ENCODE measurements at regions not wholly inside any gene's neighbourhood (a gene's known extent, or its start where the extent isn't known, plus 50 kb on each side); places are given as distances from the start of the nearest gene placed in this dataset.

DNA sequence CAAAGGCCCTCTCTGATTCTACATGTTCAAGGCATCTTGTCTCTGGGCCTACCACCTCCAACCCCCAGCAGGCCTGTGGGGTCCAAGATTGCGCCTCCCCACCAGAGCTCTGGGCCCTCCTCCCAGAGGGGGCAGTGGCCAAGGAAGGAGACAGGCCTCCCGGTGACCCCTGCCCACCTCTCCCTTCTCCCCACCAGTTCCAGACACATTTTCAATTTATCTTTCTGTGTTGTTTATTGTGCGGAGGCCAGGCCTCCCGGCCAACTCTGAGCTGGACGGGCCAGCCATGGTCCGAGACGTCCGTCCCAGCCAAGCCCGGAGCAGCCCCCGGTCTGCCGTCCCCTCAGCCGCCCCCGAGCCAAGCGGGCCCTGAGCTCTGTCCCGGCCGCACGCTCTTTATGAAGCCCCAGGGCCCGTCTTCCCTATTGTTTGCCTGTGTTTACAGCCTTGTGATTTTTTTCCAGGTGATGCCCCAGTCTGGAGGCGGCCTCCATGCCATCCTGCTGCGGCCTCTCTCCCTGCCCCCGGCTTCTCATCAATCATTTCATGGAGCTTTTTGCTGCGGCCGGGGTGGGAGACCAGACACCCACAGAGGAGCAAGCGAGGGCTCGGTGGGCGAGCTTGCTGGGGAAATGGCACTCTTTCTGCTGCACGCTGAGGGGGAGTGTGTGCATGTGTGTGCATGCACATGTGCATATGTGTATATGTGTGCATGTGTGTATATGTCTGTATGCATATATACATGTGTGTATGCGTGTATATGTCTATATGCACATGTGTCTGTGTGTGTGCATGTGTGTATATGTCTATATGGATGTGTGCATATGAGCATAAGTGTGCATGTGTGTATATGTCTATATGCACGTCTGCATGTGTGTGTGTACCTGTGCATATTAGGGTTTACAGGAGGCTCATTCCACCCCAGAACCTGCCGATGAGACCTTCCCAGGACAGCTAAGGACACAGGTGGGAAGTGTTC is 52.7 kb upstream of the ELN start:
- no peak overlapping the region for H3K4me3 ChIP-seq (ENCODE audit: low read depth, low read length)
- H3K27me3 ChIP-seq (ENCODE audit: control insufficient read depth, insufficient read depth, low read length), result no peaks in the 10 kb centered on the region
- no peaks in the 10 kb centered on the region for H3K4me1 ChIP-seq (ENCODE audit: control insufficient read depth, insufficient read depth, low read length)
- H3K9me3 ChIP-seq (ENCODE audit: control insufficient read depth, insufficient read depth, low read length), result no peaks in the 10 kb centered on the region
- H3K36me3 ChIP-seq (ENCODE audit: control insufficient read depth, insufficient read depth, low read length), result no peaks in the 10 kb centered on the region
- H3K9ac ChIP-seq (ENCODE audit: low read depth, low read length), result no peak overlapping the region

DNA sequence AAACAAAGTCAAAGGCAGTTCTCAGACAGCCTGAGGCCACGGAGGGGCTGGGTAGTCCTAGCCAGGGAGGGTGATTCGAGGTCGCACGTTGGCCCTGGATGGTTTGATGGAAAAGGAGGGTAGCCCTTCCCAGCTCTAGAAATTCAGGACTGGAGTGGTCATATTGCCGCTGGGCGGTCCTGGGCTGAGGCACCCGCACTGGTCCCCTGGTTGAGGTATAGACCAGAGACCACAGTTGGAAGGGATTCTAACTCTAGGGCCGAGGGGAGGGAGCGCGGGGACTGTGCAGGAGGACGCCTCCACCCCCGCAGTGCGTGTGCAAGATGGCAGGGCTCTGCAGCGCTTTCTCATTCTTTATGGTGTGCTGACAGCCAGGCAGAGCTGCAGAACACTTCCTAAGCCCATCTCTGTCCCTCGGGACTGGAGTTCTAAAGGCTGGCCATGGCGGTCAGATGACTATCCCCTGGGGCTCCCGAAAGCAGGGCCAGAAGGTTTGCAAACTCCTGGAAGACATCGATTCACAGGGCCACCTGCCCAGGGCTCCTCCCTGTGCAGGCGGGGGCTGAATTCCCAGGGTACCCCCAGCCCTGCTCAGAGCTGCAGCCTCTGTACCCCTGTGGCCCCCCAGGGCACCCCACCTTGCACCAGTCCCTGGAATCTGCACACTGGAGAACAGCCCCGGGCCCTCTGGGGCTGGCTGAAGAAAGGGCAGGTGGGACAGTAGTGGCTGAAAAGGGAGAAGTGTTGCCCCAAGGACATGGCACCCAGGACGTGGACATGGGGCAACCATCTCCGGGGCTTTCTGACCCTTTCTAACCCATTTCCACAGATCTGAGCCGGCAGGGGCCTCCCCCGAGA is 51.0 kb upstream of the ELN start:
- no peak overlapping the region for H3K4me3 ChIP-seq (ENCODE audit: low read depth, low read length)
- H3K27me3 ChIP-seq (ENCODE audit: control insufficient read depth, insufficient read depth, low read length), result no peaks in the 10 kb centered on the region
- no peaks in the 10 kb centered on the region for H3K9me3 ChIP-seq (ENCODE audit: control insufficient read depth, insufficient read depth, low read length)
- H3K9ac ChIP-seq (ENCODE audit: low read depth, low read length), result no peak overlapping the region
- no peaks in the 10 kb centered on the region for H3K36me3 ChIP-seq (ENCODE audit: control insufficient read depth, insufficient read depth, low read length)
- H3K4me1 ChIP-seq (ENCODE audit: control insufficient read depth, insufficient read depth, low read length), result no peaks in the 10 kb centered on the region

DNA sequence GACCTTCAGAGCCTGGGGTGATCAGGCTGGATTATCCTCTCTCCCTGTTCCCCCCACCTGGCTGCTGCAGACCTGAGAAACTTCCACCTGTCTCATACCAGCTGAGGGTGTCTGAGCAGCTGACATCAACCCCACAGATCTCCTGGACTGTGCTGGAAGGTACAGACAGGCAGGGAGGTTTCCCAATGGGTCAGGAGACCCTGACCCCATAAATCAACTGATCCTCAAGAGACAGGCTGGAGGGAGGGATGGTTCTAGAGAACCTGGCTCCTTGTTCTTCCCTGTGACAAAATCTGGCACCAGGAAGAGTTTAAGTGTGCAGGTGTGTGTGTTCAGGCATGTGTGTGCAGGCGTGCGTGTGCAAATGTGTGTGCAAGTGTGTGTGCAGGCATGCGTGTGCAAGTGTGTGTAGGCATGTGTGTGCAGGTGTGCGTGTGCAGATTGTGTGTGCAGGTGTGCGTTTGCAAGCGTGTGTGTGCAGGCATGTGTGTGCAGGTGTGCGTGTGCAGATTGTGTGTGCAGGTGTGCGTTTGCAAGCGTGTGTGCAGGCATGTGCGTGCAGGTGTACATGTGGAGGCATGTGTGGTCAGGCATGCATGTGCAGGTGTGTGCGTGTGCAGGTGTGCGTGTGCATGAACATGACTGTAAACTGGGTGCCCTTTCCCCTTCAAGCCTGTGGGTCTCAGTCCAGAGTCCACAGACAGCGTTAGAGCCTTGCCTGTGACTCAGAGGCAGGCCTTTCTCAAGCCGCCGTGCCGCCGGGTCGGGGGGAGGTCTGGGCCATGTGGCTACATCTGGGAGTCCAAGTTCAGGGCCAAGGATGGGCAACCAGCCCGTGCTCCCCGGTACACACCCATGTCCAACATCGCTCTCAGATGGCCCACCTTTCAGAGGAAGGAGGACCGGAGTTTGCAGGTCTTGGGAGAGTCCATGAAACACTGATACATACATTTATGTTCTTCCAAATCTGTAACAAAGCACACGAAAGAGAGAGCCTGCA is 50.1 kb upstream of the ELN start:
- no peaks in the 10 kb centered on the region for H3K9me3 ChIP-seq (ENCODE audit: control insufficient read depth, insufficient read depth, low read length)
- H3K4me3 ChIP-seq (ENCODE audit: low read depth, low read length), result no peak overlapping the region
- no peak overlapping the region for H3K9ac ChIP-seq (ENCODE audit: low read depth, low read length)
- H3K27me3 ChIP-seq (ENCODE audit: control insufficient read depth, insufficient read depth, low read length), result no peaks in the 10 kb centered on the region
- no peaks in the 10 kb centered on the region for H3K4me1 ChIP-seq (ENCODE audit: control insufficient read depth, insufficient read depth, low read length)
- H3K36me3 ChIP-seq (ENCODE audit: control insufficient read depth, insufficient read depth, low read length), result no peaks in the 10 kb centered on the region
